ENCODE measurements at regions not wholly inside any gene's neighbourhood (a gene's known extent, or its start where the extent isn't known, plus 50 kb on each side); places are given as distances from the start of the nearest gene placed in this dataset.
A peak's percentile ranks its signal among the peaks of the same experiment; 100 is the strongest.

- DNase-seq (no peak), ATAC-seq (no peak)
- H3K27ac ChIP-seq (ENCODE audit: low read length), result no peak overlapping the region
- H3K9me3 ChIP-seq (ENCODE audit: control insufficient read depth, low read length), result no peaks in the 10 kb centered on the region
- no peaks in the 10 kb centered on the region for H3K27me3 ChIP-seq (ENCODE audit: control insufficient read depth, insufficient read depth)
- intact Hi-C loops (cut with DNase I), result no loop called here
- 87% methylated on average over 6 of the region's 6 CpGs for WGBS
- no peak overlapping the region for H3K4me3 ChIP-seq (ENCODE audit: low read length)
- H3K4me1 ChIP-seq (ENCODE audit: control insufficient read depth, insufficient read depth, low read length), result no peaks in the 10 kb centered on the region
These were observed 572.3 kb downstream of the TCERG1L start for GRCh38 chr10:130739016-130739756.

GRCh38 chr10:130739757-130740145 lies 571.8 kb downstream of the TCERG1L start:
- WGBS, result 77% methylated on average over 9 of the region's 9 CpGs
- Histone ChIP-seq H3K27me3 (ENCODE audit: control insufficient read depth, insufficient read depth) (no peaks in the 10 kb centered on the region), H3K9me3 (ENCODE audit: control insufficient read depth, low read length) (no peaks in the 10 kb centered on the region), H3K27ac (ENCODE audit: low read length) (no peak overlapping the region), H3K4me3 (ENCODE audit: low read length) (no peak overlapping the region), H3K4me1 (ENCODE audit: control insufficient read depth, insufficient read depth, low read length) (no peaks in the 10 kb centered on the region)
- intact Hi-C loops (cut with DNase I), result no loop called here
- DNase-seq (no peak), ATAC-seq (no peak)

GRCh38 chr10:130740166-130740565 lies 571.4 kb downstream of the TCERG1L start:
- intact Hi-C loops (cut with DNase I), result no loop called here
- no peak for ATAC-seq
- Histone ChIP-seq H3K27me3 (ENCODE audit: control insufficient read depth, insufficient read depth) (no peaks in the 10 kb centered on the region), H3K9me3 (ENCODE audit: control insufficient read depth, low read length) (no peaks in the 10 kb centered on the region), H3K27ac (ENCODE audit: low read length) (no peak overlapping the region), H3K4me3 (ENCODE audit: low read length) (no peak overlapping the region), H3K4me1 (ENCODE audit: control insufficient read depth, insufficient read depth, low read length) (no peaks in the 10 kb centered on the region)
- DNase-seq, result no peak
- WGBS, result 78% methylated on average over 11 of the region's 11 CpGs

GRCh38 chr10:130740915-130741750 lies 570.4 kb downstream of the TCERG1L start:
- Histone ChIP-seq H3K4me3 (ENCODE audit: low read length) (no peak overlapping the region), H3K9me3 (ENCODE audit: control insufficient read depth, low read length) (no peaks in the 10 kb centered on the region), H3K27me3 (ENCODE audit: control insufficient read depth, insufficient read depth) (no peaks in the 10 kb centered on the region), H3K27ac (ENCODE audit: low read length) (no peak overlapping the region), H3K4me1 (ENCODE audit: control insufficient read depth, insufficient read depth, low read length) (no peaks in the 10 kb centered on the region)
- intact Hi-C loops (cut with DNase I), result no loop called here
- peak in 1 of 3 donors; percentile 71 for DNase-seq
- peak in 1 of 2 donors; percentile 78 for ATAC-seq
- WGBS, result 51% methylated on average over 20 of the region's 20 CpGs

- Histone ChIP-seq H3K27ac (ENCODE audit: low read length) (no peak overlapping the region), H3K9me3 (ENCODE audit: control insufficient read depth, low read length) (no peaks in the 10 kb centered on the region), H3K4me3 (ENCODE audit: low read length) (no peak overlapping the region), H3K4me1 (ENCODE audit: control insufficient read depth, insufficient read depth, low read length) (no peaks in the 10 kb centered on the region), H3K27me3 (ENCODE audit: control insufficient read depth, insufficient read depth) (no peaks in the 10 kb centered on the region)
- WGBS, result 79% methylated on average over 23 of the region's 23 CpGs
- ATAC-seq, result no peak
- DNase-seq, result no peak
- intact Hi-C loops (cut with DNase I), result no loop called here
These were observed 569.3 kb downstream of the TCERG1L start for GRCh38 chr10:130741901-130742855.

GRCh38 chr10:130742941-130743675 lies 568.4 kb downstream of the TCERG1L start:
- no peaks in the 10 kb centered on the region for H3K4me1 ChIP-seq (ENCODE audit: control insufficient read depth, insufficient read depth, low read length)
- intact Hi-C loops (cut with DNase I), result no loop called here
- H3K27me3 ChIP-seq (ENCODE audit: control insufficient read depth, insufficient read depth), result no peaks in the 10 kb centered on the region
- no peaks in the 10 kb centered on the region for H3K9me3 ChIP-seq (ENCODE audit: control insufficient read depth, low read length)
- no peak overlapping the region for H3K4me3 ChIP-seq (ENCODE audit: low read length)
- no peak overlapping the region for H3K27ac ChIP-seq (ENCODE audit: low read length)
- WGBS, result 79% methylated on average over 16 of the region's 16 CpGs
- DNase-seq (no peak), ATAC-seq (no peak)

- 77% methylated on average over 10 of the region's 10 CpGs for WGBS
- intact Hi-C loops (cut with DNase I), result no loop called here
- Histone ChIP-seq H3K9me3 (ENCODE audit: control insufficient read depth, low read length) (no peaks in the 10 kb centered on the region), H3K27ac (ENCODE audit: low read length) (no peak overlapping the region), H3K4me1 (ENCODE audit: control insufficient read depth, insufficient read depth, low read length) (no peaks in the 10 kb centered on the region), H3K4me3 (ENCODE audit: low read length) (no peak overlapping the region), H3K27me3 (ENCODE audit: control insufficient read depth, insufficient read depth) (no peaks in the 10 kb centered on the region)
- DNase-seq (no peak), ATAC-seq (no peak)
These were observed 567.7 kb downstream of the TCERG1L start for GRCh38 chr10:130743751-130744271.

GRCh38 chr10:130744631-130745030 lies 566.9 kb downstream of the TCERG1L start:
- no peaks in the 10 kb centered on the region for H3K27me3 ChIP-seq (ENCODE audit: control insufficient read depth, insufficient read depth)
- H3K4me1 ChIP-seq (ENCODE audit: control insufficient read depth, insufficient read depth, low read length), result no peaks in the 10 kb centered on the region
- H3K27ac ChIP-seq (ENCODE audit: low read length), result no peak overlapping the region
- no peak for ATAC-seq
- H3K9me3 ChIP-seq (ENCODE audit: control insufficient read depth, low read length), result no peaks in the 10 kb centered on the region
- DNase-seq, result no peak
- intact Hi-C loops (cut with DNase I), result no loop called here
- H3K4me3 ChIP-seq (ENCODE audit: low read length), result no peak overlapping the region
- 63% methylated on average over 8 of the region's 8 CpGs for WGBS

GRCh38 chr10:130745251-130745650 lies 566.3 kb downstream of the TCERG1L start:
- no peaks in the 10 kb centered on the region for H3K9me3 ChIP-seq (ENCODE audit: control insufficient read depth, low read length)
- no peaks in the 10 kb centered on the region for H3K4me1 ChIP-seq (ENCODE audit: control insufficient read depth, insufficient read depth, low read length)
- no peak overlapping the region for H3K4me3 ChIP-seq (ENCODE audit: low read length)
- ATAC-seq, result no peak
- H3K27me3 ChIP-seq (ENCODE audit: control insufficient read depth, insufficient read depth), result no peaks in the 10 kb centered on the region
- no peak for DNase-seq
- H3K27ac ChIP-seq (ENCODE audit: low read length), result no peak overlapping the region
- intact Hi-C loops (cut with DNase I), result no loop called here
- 50% methylated on average over 5 of the region's 5 CpGs for WGBS

GRCh38 chr10:130745821-130746220 lies 565.7 kb downstream of the TCERG1L start:
- H3K9me3 ChIP-seq (ENCODE audit: control insufficient read depth, low read length), result no peaks in the 10 kb centered on the region
- no peaks in the 10 kb centered on the region for H3K4me1 ChIP-seq (ENCODE audit: control insufficient read depth, insufficient read depth, low read length)
- WGBS, result 67% methylated on average over 7 of the region's 7 CpGs
- ATAC-seq, result no peak
- intact Hi-C loops (cut with DNase I), result no loop called here
- H3K27me3 ChIP-seq (ENCODE audit: control insufficient read depth, insufficient read depth), result no peaks in the 10 kb centered on the region
- no peak overlapping the region for H3K4me3 ChIP-seq (ENCODE audit: low read length)
- DNase-seq, result no peak
- no peak overlapping the region for H3K27ac ChIP-seq (ENCODE audit: low read length)
